HepG2 (cell line): ENCODE measurements at regions not wholly inside any gene's neighbourhood (a gene's known extent, or its start where the extent isn't known, plus 50 kb on each side); places are given as distances from the start of the nearest gene placed in this dataset.

Experiments used
- CEBPZ ChIP-seq: IDR thresholded peaks from 2 replicates; pipeline ENCODE4 v1.6.1; 2012; ENCODE audit warnings: low read length, improper control_type of control experiment
- GPBP1L1 ChIP-seq: sonication (generic); formaldehyde crosslinking; IDR thresholded peaks from 2 replicates; pipeline ENCODE4 v1.5.0; 2020; ENCODE audit warnings: mild to moderate bottlenecking, missing genetic modification reagents
- SNRNP70 ChIP-seq: fragments of 200-400 bp; formaldehyde crosslinking; IDR thresholded peaks from 2 replicates; pipeline ENCODE4 v1.6.1; 2017; ENCODE audit warnings: mild to moderate bottlenecking, low read depth, low read length, moderate library complexity
- THYN1 ChIP-seq: sonication (generic); formaldehyde crosslinking; IDR thresholded peaks from 2 replicates; pipeline ENCODE4 v1.8.1; 2023; ENCODE audit warnings: low read depth, mild to moderate bottlenecking, moderate library complexity, missing genetic modification reagents, borderline replicate concordance
- TOPORS ChIP-seq: sonication (generic); formaldehyde crosslinking; IDR thresholded peaks from 2 replicates; pipeline ENCODE4 v1.8.0; 2023; ENCODE audit warnings: mild to moderate bottlenecking, missing genetic modification reagents
- ZMAT5 ChIP-seq: sonication (generic); formaldehyde crosslinking; IDR thresholded peaks from 2 replicates; pipeline ENCODE4 v1.5.0; 2020; ENCODE audit warnings: mild to moderate bottlenecking, low read depth, missing genetic modification reagents, borderline replicate concordance
- ZNF563 ChIP-seq: sonication (generic); formaldehyde crosslinking; IDR thresholded peaks from 2 replicates; pipeline ENCODE4 v1.8.0; 2022; ENCODE audit warnings: mild to moderate bottlenecking, moderate library complexity, missing genetic modification reagents
- ZNF609 ChIP-seq: sonication (generic); formaldehyde crosslinking; IDR thresholded peaks from 2 replicates; pipeline ENCODE4 v1.4.0; 2020; ENCODE audit warnings: mild to moderate bottlenecking, missing genetic modification reagents, borderline replicate concordance
- ZNF710 ChIP-seq: sonication (generic); formaldehyde crosslinking; IDR thresholded peaks from 2 replicates; pipeline ENCODE4 v1.5.0; 2020; ENCODE audit warnings: mild to moderate bottlenecking, missing genetic modification reagents, borderline replicate concordance

GRCh38 chr6:66489269-66489987 lies 782.4 kb upstream of the EYS start (continued):
- 0 out of 2 replicates have a peak, but pooled peaks have one; percentile 35 for TF ChIP-seq ZNF609 (CRISPR knock-in tag)
- TF ChIP-seq ZNF710 (CRISPR knock-in tag) = 0 out of 2 replicates have a peak, but pooled peaks have one; percentile 19
- no peak for TF ChIP-seq CEBPZ
- no peak for TF ChIP-seq ZMAT5 (CRISPR knock-in tag)
- TF ChIP-seq SNRNP70 = no peak
- no peak for TF ChIP-seq THYN1
- TF ChIP-seq GPBP1L1 (CRISPR knock-in tag) = no peak
- no peak for TF ChIP-seq ZNF563 (CRISPR knock-in tag)
- no peak for TF ChIP-seq TOPORS
